KMS-11 (cell line): ENCODE measurements at regions not wholly inside any gene's neighbourhood (a gene's known extent, or its start where the extent isn't known, plus 50 kb on each side); places are given as distances from the start of the nearest gene placed in this dataset.

Source experiments
- H2AFZ ChIP-seq: fragments of 200-600 bp; sonication (generic); 2 replicates; pipeline ENCODE4 v1.6.1; 2016; ENCODE audit warnings: antibody characterized with exemption, mixed run types, low read depth
- H3K27ac ChIP-seq: fragments of 200-600 bp; sonication (generic); 2 replicates; pipeline ENCODE4 v1.6.1; 2016; ENCODE audit warnings: mild to moderate bottlenecking, mixed run types
- H3K27me3 ChIP-seq: fragments of 200-600 bp; sonication (generic); 2 replicates; pipeline ENCODE4 v1.6.1; 2017; ENCODE audit warnings: mild to moderate bottlenecking, low read depth, mixed run types, moderate library complexity; ENCODE audit not compliant: insufficient read depth
- H3K36me3 ChIP-seq: fragments of 200-600 bp; sonication (generic); 2 replicates; pipeline ENCODE4 v1.6.1; 2017; ENCODE audit warnings: mild to moderate bottlenecking, mixed run types; ENCODE audit not compliant: insufficient read depth
- H3K4me1 ChIP-seq: fragments of 200-600 bp; sonication (generic); 2 replicates; pipeline ENCODE4 v1.6.1; 2016; ENCODE audit warnings: mild to moderate bottlenecking, low read depth, mixed run types; ENCODE audit not compliant: poor library complexity, severe bottlenecking
- H3K4me2 ChIP-seq: fragments of 200-600 bp; sonication (generic); 2 replicates; pipeline ENCODE4 v1.7.0; 2016; ENCODE audit warnings: mild to moderate bottlenecking, mixed run types
- H3K4me3 ChIP-seq: fragments of 200-600 bp; sonication (generic); IDR thresholded peaks from 2 replicates; pipeline ENCODE4 v1.6.1; 2017; ENCODE audit warnings: low read depth, low read length, mixed read lengths; ENCODE audit not compliant: insufficient read depth
- H3K79me2 ChIP-seq: fragments of 200-600 bp; sonication (generic); 2 replicates; pipeline ENCODE4 v1.6.1; 2016; ENCODE audit warnings: low read depth, mixed run types; ENCODE audit not compliant: insufficient read depth
- H3K9ac ChIP-seq: fragments of 200-600 bp; sonication (generic); 2 replicates; pipeline ENCODE4 v1.6.1; 2016; ENCODE audit warnings: mild to moderate bottlenecking, mixed run types
- H4K20me1 ChIP-seq: fragments of 200-600 bp; sonication (generic); 2 replicates; pipeline ENCODE4 v1.6.1; 2016; ENCODE audit warnings: mild to moderate bottlenecking, mixed run types; ENCODE audit not compliant: insufficient read depth
- CTCF ChIP-seq: fragments of 200-600 bp; sonication (generic); conservative IDR thresholded peaks from 2 replicates; pipeline ENCODE4 v1.6.1; 2017; ENCODE audit warnings: low read depth, mild to moderate bottlenecking, antibody characterized with exemption, low read length, moderate library complexity, mixed read lengths

- Histone ChIP-seq H3K79me2 (no peaks in the 10 kb centered on the region), H3K27ac (no peak overlapping the region), H3K27me3 (no peaks in the 10 kb centered on the region), H3K9ac (no peak overlapping the region), H3K36me3 (no peaks in the 10 kb centered on the region), H3K4me1 (no peaks in the 10 kb centered on the region), H3K4me2 (no peak overlapping the region), H2AFZ (no peak overlapping the region), H3K4me3 (no peak overlapping the region), H4K20me1 (no peaks in the 10 kb centered on the region)
- peak; percentile 36 for TF ChIP-seq CTCF
These were observed 234.1 kb downstream of the BCL11B start for GRCh38 chr14:99037777-99038430.

GRCh38 chr14:99038431-99038820 lies 233.6 kb downstream of the BCL11B start:
- Histone ChIP-seq H3K79me2 (no peaks in the 10 kb centered on the region), H2AFZ (no peak overlapping the region), H3K4me1 (no peaks in the 10 kb centered on the region), H3K27me3 (no peaks in the 10 kb centered on the region), H3K4me2 (no peak overlapping the region), H4K20me1 (no peaks in the 10 kb centered on the region), H3K4me3 (no peak overlapping the region), H3K36me3 (no peaks in the 10 kb centered on the region), H3K27ac (no peak overlapping the region), H3K9ac (no peak overlapping the region)
- no peak for TF ChIP-seq CTCF

GRCh38 chr14:99039331-99040041 lies 232.5 kb downstream of the BCL11B start:
- Histone ChIP-seq H3K27ac (no peak overlapping the region), H4K20me1 (no peaks in the 10 kb centered on the region), H3K4me3 (no peak overlapping the region), H3K36me3 (no peaks in the 10 kb centered on the region), H3K9ac (no peak overlapping the region), H3K4me1 (no peaks in the 10 kb centered on the region), H3K79me2 (no peaks in the 10 kb centered on the region), H2AFZ (no peak overlapping the region), H3K27me3 (no peaks in the 10 kb centered on the region), H3K4me2 (no peak overlapping the region)
- no peak for TF ChIP-seq CTCF

GRCh38 chr14:99040052-99040451 lies 231.9 kb downstream of the BCL11B start:
- H3K4me3 ChIP-seq: no peak overlapping the region
- no peak overlapping the region for H3K9ac ChIP-seq
- no peaks in the 10 kb centered on the region for H4K20me1 ChIP-seq
- H3K27me3 ChIP-seq: no peaks in the 10 kb centered on the region
- no peak overlapping the region for H3K4me2 ChIP-seq
- H3K79me2 ChIP-seq: no peaks in the 10 kb centered on the region
- no peaks in the 10 kb centered on the region for H3K4me1 ChIP-seq
- H2AFZ ChIP-seq: no peak overlapping the region
- no peak for TF ChIP-seq CTCF
- H3K36me3 ChIP-seq: no peaks in the 10 kb centered on the region
- H3K27ac ChIP-seq: no peak overlapping the region
